ENCODE measurements at regions not wholly inside any gene's neighbourhood (a gene's known extent, or its start where the extent isn't known, plus 50 kb on each side); places are given as distances from the start of the nearest gene placed in this dataset.

- no peak for DNase-seq
Observed at GRCh38 chr1:55507578-55507931, 292.4 kb upstream of the USP24 start.

GRCh38 chr1:55506740-55507577 is 291.8 kb upstream of the USP24 start:
- DNase-seq, result no peak

GRCh38 chr1:55505326-55505725 is 290.2 kb upstream of the USP24 start:
- no peak for DNase-seq

GRCh38 chr1:55504306-55504731 is 289.2 kb upstream of the USP24 start:
- DNase-seq, result no peak

- DNase-seq, result no peak
Observed at GRCh38 chr1:55503663-55504305, 288.6 kb upstream of the USP24 start.

- no peak for DNase-seq
Observed at GRCh38 chr1:55500601-55501000, 285.4 kb upstream of the USP24 start.

GRCh38 chr1:55490547-55490946 is 275.4 kb upstream of the USP24 start:
- DNase-seq, result no peak

DNA sequence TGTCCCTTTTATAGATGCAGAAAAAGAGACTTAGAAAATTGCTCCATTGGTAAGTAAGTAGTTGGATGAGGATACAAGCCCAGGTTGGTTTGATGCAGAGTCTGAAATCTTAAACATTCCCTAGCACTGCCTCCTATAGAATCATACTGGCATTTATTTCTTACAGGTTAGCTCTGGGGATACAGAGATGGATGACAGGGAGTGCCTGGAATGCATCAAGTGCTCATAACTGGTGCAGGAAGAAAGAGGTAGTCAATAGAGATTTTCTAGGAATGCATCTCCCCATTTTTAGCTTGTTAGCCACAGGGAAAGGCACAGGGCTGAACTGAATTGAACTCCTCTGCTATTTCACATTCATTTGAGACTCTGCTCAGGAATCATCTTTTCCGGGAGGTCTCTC is 269.0 kb upstream of the USP24 start:
- no peak for DNase-seq

DNA sequence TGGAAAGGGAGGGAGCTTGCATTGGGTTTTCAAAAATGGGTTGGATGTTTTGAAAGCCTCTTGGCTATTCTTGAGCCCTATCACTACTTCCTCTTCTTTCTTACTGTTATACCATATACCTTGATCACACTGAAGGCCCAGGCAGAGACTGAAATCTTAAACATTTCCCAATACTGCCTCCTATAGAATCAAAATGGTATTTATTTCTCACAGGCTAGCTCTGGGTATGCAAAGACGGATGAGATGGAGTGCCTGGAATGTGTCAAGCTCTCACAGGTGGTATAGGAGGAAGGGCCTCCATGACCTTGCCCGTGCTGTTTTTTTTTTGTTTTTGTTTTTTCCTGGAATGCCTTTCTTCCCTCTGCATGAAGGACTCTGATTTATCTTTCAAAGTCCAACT is 268.4 kb upstream of the USP24 start:
- no peak for DNase-seq

DNA sequence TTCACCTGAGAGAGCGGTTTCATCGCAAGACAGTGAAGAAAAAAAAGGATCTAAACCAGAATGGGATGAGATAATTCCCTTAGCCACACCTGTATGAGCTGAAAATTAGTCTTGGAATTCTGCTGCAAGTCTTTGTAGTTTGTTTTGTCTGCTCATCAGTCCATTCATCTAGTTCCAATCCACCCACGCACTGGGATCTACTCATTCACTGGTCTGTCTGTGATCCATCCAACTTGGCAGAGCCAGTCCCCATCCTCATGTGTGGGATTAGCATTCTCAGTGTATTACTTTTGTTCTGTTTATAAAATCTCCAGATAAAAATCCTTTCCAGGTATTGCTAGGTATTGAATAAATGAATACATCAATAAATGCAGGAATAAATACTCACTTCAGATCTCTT is 266.5 kb upstream of the USP24 start:
- no peak for DNase-seq

DNA sequence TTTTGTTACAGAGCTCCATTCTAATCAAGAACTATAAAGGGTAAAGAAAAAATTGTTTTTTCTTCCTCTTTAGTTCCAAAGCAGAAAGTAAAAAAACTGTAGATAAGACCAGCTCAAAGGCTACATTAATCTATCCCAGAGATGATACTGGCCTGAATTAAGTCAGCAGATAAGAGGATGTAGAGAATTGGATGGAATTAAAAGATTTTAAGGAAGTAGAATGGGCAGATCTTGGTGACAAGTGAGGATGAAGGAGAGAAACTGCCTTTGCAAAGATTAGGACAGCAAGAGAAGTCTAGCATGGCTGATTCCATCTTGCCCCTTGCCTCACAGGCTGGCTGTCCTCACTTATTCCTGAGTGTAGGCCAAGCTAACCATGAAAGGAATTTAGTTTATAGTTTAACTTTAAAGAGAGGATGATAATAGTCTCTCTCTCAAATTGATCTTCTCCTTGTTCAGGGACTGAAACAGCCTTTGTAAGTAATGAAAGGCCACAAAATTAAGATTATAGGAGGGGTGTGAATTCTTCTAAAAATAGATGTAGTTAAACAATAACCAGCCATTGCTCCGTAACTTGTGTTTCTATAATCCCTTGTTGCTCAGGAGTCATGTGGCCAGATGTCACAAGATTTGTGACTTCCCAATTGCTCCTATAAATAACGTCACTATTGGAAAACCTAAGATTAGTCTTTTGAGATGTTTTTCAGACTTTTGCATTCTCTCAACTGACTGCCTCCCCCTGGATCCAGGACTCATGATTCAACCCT is 265.0 kb upstream of the USP24 start:
- no peak for DNase-seq

DNA sequence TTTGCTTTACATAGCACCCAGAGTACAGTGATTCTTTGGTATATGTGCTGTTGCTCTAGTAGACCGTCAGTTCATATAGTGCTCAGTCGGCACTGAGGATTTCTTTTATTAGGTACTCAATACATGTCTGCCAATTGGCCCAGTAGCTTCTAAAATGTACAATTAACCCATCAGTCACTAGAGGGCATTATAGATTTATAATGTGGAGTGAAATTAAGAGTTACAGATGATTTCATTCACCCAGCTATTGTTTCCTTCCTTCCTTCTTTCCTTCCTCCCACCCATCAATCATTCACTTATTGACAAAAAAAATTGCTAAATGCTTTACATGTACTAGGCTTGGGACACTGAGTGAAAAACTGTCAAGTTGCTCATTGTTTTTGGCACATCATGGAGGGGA is 263.6 kb upstream of the USP24 start:
- DNase-seq, result no peak

- no peak for DNase-seq
Observed at GRCh38 chr1:55477953-55478352, 262.8 kb upstream of the USP24 start.

DNA sequence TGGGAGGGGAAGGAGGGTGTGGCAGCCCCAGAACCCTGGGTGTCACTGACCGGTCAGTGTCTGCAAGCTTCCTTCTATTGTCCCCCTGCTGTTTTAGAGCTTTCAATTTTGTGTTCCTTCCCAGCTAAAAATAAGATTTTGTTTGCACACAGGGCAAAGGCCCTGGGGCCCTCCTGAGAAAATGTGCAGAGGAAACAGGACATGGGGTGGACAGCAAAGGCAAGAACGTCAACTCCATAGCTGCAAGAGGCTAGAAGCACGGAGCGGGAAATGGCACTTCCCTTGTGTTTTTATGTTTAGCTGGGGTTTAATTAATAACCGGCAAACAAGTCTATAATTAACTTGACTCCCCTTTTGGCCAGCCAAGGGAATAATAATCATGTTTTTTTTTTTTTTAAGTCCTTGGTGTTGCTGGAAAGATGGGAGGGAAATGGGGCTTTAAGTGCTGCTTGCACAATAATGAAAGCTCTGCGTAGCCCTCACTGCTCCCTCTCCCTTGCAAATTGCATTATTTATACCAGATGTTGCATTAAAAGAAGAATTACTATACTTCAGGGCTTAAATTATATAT is 261.4 kb upstream of the USP24 start:
- no peak for DNase-seq

GRCh38 chr1:55474168-55474786 is 259.1 kb upstream of the USP24 start:
- DNase-seq, result no peak

DNA sequence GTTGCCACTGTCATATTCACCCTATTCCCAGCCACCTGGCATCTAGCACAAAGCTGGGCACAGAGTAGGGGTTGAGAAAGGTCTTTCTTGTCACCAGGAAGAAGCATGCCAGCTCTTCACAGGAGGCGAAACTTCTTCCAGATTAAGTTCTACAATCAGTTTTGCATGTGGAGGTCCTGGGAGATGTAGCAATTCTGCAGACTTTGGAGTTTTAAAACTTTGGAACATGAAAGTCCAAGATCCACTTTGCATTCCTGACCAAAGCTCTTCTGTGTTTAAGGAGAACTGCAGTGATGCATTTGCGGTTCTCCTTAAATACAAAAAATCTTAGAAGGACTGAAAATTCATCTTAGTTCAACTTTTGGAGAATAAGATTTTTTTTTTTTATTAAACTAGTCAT is 258.5 kb upstream of the USP24 start:
- no peak for DNase-seq

- DNase-seq, result no peak
Observed at GRCh38 chr1:55472784-55473183, 257.6 kb upstream of the USP24 start.

DNA sequence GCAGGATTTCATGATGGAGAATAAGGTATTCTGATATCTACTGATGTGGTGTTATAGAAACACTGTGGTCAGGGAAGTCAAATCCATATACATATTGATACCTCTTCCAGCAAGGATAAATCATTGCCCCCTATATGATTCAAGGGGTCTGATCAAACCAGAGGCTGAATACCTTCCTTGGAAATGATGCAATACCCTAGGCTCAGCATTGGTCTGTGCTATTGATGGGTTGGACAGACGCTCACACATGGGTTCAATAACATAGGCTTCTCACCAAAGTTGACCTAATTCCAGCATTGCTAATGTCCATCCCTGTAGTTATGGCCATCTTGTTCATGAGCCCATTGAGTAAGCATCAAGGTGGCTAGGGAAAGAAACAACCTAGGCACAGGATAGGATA is 257.0 kb upstream of the USP24 start:
- DNase-seq, result no peak

- DNase-seq, result no peak
Observed at GRCh38 chr1:55468142-55468795, 253.1 kb upstream of the USP24 start.

DNA sequence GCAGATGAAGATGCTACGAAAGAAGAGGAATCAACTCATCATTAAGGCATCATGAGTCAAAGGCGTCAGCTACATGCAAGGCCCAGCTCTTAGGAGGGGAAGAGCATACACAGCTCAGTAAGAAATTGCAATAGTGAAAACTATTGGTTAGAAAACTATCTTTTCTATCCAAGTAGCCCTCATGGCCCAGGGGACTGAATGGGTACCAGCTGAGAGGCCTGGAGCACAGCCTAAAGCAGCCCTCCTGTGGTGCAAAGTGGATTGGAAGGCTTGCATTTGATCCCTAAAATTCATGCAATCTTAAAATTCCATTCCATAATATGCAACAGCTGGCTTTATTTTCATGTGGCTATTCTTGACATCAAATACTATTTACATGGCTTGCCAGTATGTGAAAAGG is 251.8 kb upstream of the USP24 start:
- no peak for DNase-seq

DNA sequence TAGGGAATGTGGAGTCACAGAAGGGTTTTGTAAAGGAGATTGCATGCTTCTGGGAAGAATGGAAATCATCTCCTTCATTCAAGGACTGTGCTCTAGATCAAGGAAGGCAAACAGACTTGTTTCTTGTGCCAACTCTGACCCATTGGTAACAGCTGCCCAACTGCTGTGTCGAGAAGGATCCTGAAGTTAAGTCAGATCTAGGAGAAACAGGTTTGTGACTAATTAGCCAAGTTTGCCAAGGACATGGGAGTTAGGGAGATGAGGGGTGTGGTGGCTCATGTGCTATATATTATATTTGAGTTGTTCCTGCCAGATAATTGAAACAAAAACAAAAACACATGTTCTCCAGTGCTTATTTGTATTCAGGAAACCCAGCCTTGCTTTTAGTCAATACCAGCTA is 251.2 kb upstream of the USP24 start:
- DNase-seq, result no peak

DNA sequence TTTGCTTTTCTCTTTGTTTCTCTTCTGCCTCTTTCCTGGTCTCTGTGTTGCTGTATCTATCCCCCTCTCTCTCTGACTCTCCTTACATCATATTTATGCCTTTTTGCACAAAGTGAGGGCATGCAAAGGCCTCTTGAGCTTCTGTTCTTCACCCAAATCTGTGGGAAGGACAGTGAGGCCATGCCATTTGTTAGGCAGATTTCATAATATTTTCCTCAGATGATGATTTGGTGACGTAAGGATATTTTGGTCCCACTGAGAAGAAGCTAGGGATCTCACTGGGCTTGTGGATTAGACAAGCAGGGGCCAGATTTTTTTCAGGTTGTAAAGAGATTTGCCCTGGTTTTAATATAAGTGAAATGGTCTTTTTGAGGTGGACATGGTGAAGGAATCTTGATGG is 249.4 kb upstream of the USP24 start:
- DNase-seq, result no peak

All from NK-92 treated with Interleukin-12 subunit alpha and Interleukin-12 subunit beta, amount 100 ng/mL, for 24 hours (cell line).